Left lung (tissue), 4 donors: ENCODE measurements at regions not wholly inside any gene's neighbourhood (a gene's known extent, or its start where the extent isn't known, plus 50 kb on each side); places are given as distances from the start of the nearest gene placed in this dataset.

Source experiments
- ATAC-seq: fragments of 200-7000 bp; cut with Tn5 transposase; one replicate; pipeline ENCODE4 v1.9.1; 2020; ENCODE audit warnings: moderate library complexity
- DNase-seq, 4 donors: peaks; one replicate each; pipeline ENCODE4 v3.0.0-alpha.2; 2013 to 2020
- H3K27ac ChIP-seq, 2 donors: fragments of 200-600 bp; sonication (generic) in 1 of 2; one replicate each; pipeline versions ENCODE4 v1.5.0 to v1.8.0; 2020 to 2021
- H3K27me3 ChIP-seq, 2 donors: fragments of 200-600 bp; sonication (generic) in 1 of 2; one replicate each; pipeline versions ENCODE4 v1.5.0 to v1.8.0; 2020 to 2021
- H3K36me3 ChIP-seq, 2 donors: fragments of 200-600 bp; sonication (generic) in 1 of 2; one replicate each; pipeline versions ENCODE4 v1.5.0 to v1.8.0; 2020 to 2021
- H3K4me1 ChIP-seq, 2 donors: fragments of 200-600 bp; one replicate each; pipeline ENCODE4 v1.8.0; 2021
- H3K4me3 ChIP-seq, 2 donors: fragments of 200-600 bp; sonication (generic) in 1 of 2; one replicate each; pipeline versions ENCODE4 v1.5.0 to v1.8.0; 2020 to 2021; ENCODE audit warnings: mild to moderate bottlenecking in 1 of 2
- H3K9me3 ChIP-seq, 2 donors: fragments of 200-600 bp; sonication (generic) in 1 of 2; one replicate each; pipeline versions ENCODE4 v1.5.0 to v1.8.0; 2020 to 2021
- CTCF ChIP-seq, 2 donors: fragments of 200-600 bp; sonication (generic) in 1 of 2; IDR thresholded peaks; one replicate each; pipeline versions ENCODE4 v1.5.0 to v1.8.0; 2021; ENCODE audit warnings: antibody characterized with exemption in 2 of 2
- intact Hi-C, 2 donors: fragments of 100-400 bp; cut with DNase I; formaldehyde crosslinking; loops; one replicate each; pipeline versions ENCODE4 v1.11.2 to v1.14.2; 2022
- donor health status: DM: no; HTN: yes; CAD: no.
- donor health status: DM: no; HTN: no; CAD: no.

- Histone ChIP-seq H3K27me3 (peaks cover 0 to 16% of the 10 kb centered on the region in 2 donors), H3K27ac (no peak overlapping the region), H3K4me3 (no peak overlapping the region), H3K36me3 (no peaks in the 10 kb centered on the region), H3K9me3 (no peaks in the 10 kb centered on the region), H3K4me1 (no peaks in the 10 kb centered on the region)
- TF ChIP-seq CTCF (IDR thresholded peaks at IDR 0.05): no peak
- DNase-seq: no peak
- intact Hi-C loops: no loop called here
- no peak for ATAC-seq
Measured at GRCh38 chr10:117894339-117894738, 152.4 kb downstream of the RAB11FIP2 start.

GRCh38 chr10:117896517-117896916, 150.2 kb downstream of the RAB11FIP2 start:
- no peak for TF ChIP-seq CTCF (IDR thresholded peaks at IDR 0.05)
- DNase-seq (no peak), ATAC-seq (no peak)
- H3K4me1 ChIP-seq: no peaks in the 10 kb centered on the region
- peaks cover 0 to 16% of the 10 kb centered on the region in 2 donors for H3K27me3 ChIP-seq
- no peak overlapping the region for H3K4me3 ChIP-seq
- intact Hi-C loops: no loop called here
- no peaks in the 10 kb centered on the region for H3K9me3 ChIP-seq
- no peaks in the 10 kb centered on the region for H3K36me3 ChIP-seq
- no peak overlapping the region for H3K27ac ChIP-seq

GRCh38 chr10:117899181-117899683, 147.5 kb downstream of the RAB11FIP2 start:
- Histone ChIP-seq H3K27me3 (peaks cover 0 to 10% of the 10 kb centered on the region in 2 donors), H3K4me1 (no peaks in the 10 kb centered on the region), H3K36me3 (no peaks in the 10 kb centered on the region), H3K9me3 (no peaks in the 10 kb centered on the region), H3K4me3 (no peak overlapping the region), H3K27ac (no peak overlapping the region)
- no peak for TF ChIP-seq CTCF (IDR thresholded peaks at IDR 0.05)
- intact Hi-C loops: no loop called here
- no peak for DNase-seq
- ATAC-seq: no peak

GRCh38 chr10:117900280-117900679, 146.5 kb downstream of the RAB11FIP2 start:
- Histone ChIP-seq H3K4me1 (no peaks in the 10 kb centered on the region), H3K36me3 (no peaks in the 10 kb centered on the region), H3K9me3 (no peaks in the 10 kb centered on the region), H3K4me3 (no peak overlapping the region), H3K27me3 (peaks cover 0 to 2% of the 10 kb centered on the region in 2 donors), H3K27ac (no peak overlapping the region)
- no peak for TF ChIP-seq CTCF (IDR thresholded peaks at IDR 0.05)
- ATAC-seq: no peak
- no peak for DNase-seq
- intact Hi-C loops: no loop called here

GRCh38 chr10:117903854-117904253, 142.9 kb downstream of the RAB11FIP2 start:
- Histone ChIP-seq H3K9me3 (no peaks in the 10 kb centered on the region), H3K4me3 (no peak overlapping the region), H3K36me3 (no peaks in the 10 kb centered on the region), H3K4me1 (no peaks in the 10 kb centered on the region), H3K27me3 (peaks cover 0 to 3% of the 10 kb centered on the region in 2 donors), H3K27ac (no peak overlapping the region)
- intact Hi-C loops: no loop called here
- no peak for ATAC-seq
- DNase-seq: no peak
- TF ChIP-seq CTCF (IDR thresholded peaks at IDR 0.05): no peak
